ENCODE measurements at regions not wholly inside any gene's neighbourhood (a gene's known extent, or its start where the extent isn't known, plus 50 kb on each side); places are given as distances from the start of the nearest gene placed in this dataset.

DNA sequence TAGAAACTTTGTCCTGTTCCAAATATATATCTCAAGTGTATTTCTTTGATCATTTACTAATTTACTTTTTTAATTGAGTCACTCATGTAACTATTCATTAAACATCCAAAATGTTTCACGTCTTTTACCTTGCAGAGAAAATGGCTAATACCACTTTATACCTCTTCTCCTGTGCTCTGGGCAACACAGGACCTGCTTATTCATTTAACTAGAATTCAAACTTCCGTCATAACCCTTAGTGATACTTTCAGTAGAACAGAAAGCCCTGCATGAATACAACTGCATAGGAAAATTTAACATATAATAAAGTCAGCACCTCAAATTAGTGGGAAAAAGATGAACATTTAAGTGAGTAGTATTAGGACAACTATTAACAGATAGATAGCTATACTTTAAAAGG lies 205.2 kb downstream of the MREG start:
- Histone ChIP-seq H3K4me1 (no peaks in the 10 kb centered on the region), H3K9me3 (no peaks in the 10 kb centered on the region), H3K27me3 (ENCODE audit: insufficient read depth in 3 of 3, low read length in 2 of 3) (no peaks in the 10 kb centered on the region), H3K36me3 (ENCODE audit: insufficient read depth in 1 of 2, low read depth in 1 of 2) (no peaks in the 10 kb centered on the region), H3K27ac (no peak overlapping the region), H3K4me3 (no peak overlapping the region)
- 89 to 96% (median 91%) methylated on average over 2 of the region's 2 CpGs for WGBS, 3 donors
- no peak for ATAC-seq
- TF ChIP-seq, protein P1, sequence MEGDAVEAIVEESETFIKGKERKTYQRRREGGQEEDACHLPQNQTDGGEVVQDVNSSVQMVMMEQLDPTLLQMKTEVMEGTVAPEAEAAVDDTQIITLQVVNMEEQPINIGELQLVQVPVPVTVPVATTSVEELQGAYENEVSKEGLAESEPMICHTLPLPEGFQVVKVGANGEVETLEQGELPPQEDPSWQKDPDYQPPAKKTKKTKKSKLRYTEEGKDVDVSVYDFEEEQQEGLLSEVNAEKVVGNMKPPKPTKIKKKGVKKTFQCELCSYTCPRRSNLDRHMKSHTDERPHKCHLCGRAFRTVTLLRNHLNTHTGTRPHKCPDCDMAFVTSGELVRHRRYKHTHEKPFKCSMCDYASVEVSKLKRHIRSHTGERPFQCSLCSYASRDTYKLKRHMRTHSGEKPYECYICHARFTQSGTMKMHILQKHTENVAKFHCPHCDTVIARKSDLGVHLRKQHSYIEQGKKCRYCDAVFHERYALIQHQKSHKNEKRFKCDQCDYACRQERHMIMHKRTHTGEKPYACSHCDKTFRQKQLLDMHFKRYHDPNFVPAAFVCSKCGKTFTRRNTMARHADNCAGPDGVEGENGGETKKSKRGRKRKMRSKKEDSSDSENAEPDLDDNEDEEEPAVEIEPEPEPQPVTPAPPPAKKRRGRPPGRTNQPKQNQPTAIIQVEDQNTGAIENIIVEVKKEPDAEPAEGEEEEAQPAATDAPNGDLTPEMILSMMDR (IDR thresholded peaks at IDR 0.05) = no peak
- intact Hi-C loops (cut with DNase I) = no loop called here
- no peak for DNase-seq

DNA sequence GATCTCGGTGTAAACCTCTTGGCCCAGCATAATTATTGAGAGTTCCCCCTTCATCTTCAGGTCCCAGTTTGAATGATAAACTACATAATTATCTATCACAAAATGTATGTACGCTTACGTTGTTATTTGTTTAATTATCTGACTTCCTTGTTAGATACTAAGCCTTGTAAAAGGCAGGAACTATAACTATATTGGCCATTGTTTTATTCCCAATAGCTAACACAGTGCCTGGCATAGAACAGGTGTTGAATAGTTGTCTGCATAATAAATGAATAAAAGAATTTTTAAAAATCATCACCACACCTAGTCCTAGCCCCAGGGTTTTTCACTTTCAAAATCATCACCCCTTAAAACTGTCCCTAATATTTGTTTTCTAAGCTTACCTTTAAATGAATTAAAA lies 207.9 kb downstream of the MREG start:
- no peaks in the 10 kb centered on the region for H3K27me3 ChIP-seq (ENCODE audit: insufficient read depth in 3 of 3, low read length in 2 of 3)
- intact Hi-C loops (cut with DNase I) = no loop called here
- DNase-seq = no peak
- no peaks in the 10 kb centered on the region for H3K4me1 ChIP-seq
- H3K36me3 ChIP-seq (ENCODE audit: insufficient read depth in 1 of 2, low read depth in 1 of 2) = no peaks in the 10 kb centered on the region
- 86 to 98% (median 96%) methylated on average over 3 of the region's 3 CpGs for WGBS, 3 donors
- TF ChIP-seq, protein P1 (IDR thresholded peaks at IDR 0.05) = no peak
- ATAC-seq = no peak
- no peak overlapping the region for H3K4me3 ChIP-seq
- no peak overlapping the region for H3K27ac ChIP-seq
- no peaks in the 10 kb centered on the region for H3K9me3 ChIP-seq

DNA sequence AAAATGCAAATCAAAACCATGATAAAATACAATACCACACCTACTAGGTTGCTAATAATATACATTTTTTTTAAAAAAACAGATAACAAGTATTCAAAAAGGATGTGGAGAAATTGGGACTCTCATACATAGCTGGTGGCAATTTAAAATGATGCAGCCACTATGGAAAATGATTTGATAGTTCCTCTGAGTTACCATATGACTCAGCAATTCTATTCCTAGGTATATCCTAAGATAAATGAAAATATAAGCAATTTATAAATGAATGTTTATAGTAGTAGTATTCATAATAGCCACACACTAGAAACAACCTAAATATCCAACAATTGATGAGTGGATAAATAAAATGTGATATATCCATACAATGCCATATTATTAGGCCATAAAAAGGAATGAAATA lies 210.2 kb downstream of the MREG start:
- DNase-seq (no peak), ATAC-seq (no peak)
- Histone ChIP-seq H3K27ac (no peak overlapping the region), H3K4me3 (no peak overlapping the region), H3K27me3 (ENCODE audit: insufficient read depth in 3 of 3, low read length in 2 of 3) (no peaks in the 10 kb centered on the region), H3K9me3 (no peaks in the 10 kb centered on the region), H3K36me3 (ENCODE audit: insufficient read depth in 1 of 2, low read depth in 1 of 2) (no peaks in the 10 kb centered on the region), H3K4me1 (no peaks in the 10 kb centered on the region)
- TF ChIP-seq, protein P1 (IDR thresholded peaks at IDR 0.05) = no peak
- intact Hi-C loops (cut with DNase I) = no loop called here

DNA sequence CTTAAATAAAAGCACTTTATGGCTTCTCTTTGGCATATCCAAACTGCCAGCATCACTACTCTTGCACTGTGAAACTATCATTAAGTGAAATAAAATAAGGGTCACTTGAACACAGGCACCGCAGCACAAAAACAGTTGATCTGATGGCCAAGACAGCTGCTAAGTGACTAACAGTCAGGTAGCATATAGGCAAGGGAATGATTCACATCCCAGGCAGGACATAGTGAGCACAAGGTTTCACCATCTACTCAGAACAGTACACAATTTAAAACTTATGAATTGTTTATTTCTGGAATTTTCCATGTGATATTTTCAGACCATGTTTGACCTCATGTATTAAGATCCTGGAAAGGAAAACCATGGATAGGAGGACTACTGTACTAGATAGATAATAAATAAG lies 214.2 kb downstream of the MREG start:
- Histone ChIP-seq H3K4me1 (no peaks in the 10 kb centered on the region), H3K4me3 (no peak overlapping the region), H3K27me3 (ENCODE audit: insufficient read depth in 3 of 3, low read length in 2 of 3) (no peaks in the 10 kb centered on the region), H3K36me3 (ENCODE audit: insufficient read depth in 1 of 2, low read depth in 1 of 2) (no peaks in the 10 kb centered on the region), H3K9me3 (no peaks in the 10 kb centered on the region), H3K27ac (no peak overlapping the region)
- TF ChIP-seq, protein P1 (IDR thresholded peaks at IDR 0.05) = no peak
- DNase-seq (no peak), ATAC-seq (no peak)
- 71 to 93% (median 82%) methylated on average over 1 of the region's 1 CpG for WGBS, 3 donors
- intact Hi-C loops (cut with DNase I) = no loop called here

DNA sequence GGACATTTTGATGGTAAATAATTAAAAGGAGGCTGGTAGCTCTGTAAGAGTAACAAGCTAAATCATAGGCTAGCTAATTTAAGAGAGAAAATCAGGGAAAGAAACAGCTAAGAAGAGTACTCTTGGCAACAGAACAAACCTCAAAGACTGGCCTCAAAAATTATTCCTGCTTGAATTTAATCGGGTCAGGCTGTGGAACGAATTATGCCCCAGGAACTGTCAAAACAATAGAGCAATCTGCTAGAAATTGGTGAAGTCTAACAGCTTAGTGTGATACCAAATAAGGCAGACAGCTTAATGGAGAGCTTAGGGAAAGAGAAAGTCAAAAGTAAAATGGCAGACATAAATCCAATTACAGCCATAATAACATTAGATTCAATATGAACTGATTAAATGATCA lies 215.7 kb downstream of the MREG start:
- WGBS, 3 donors = 13 to 19% (median 15%) methylated on average over 2 of the region's 2 CpGs
- TF ChIP-seq, protein P1 (IDR thresholded peaks at IDR 0.05) = no peak
- ATAC-seq (no peak), DNase-seq (no peak)
- Histone ChIP-seq H3K36me3 (ENCODE audit: insufficient read depth in 1 of 2, low read depth in 1 of 2) (no peaks in the 10 kb centered on the region), H3K9me3 (no peaks in the 10 kb centered on the region), H3K4me3 (no peak overlapping the region), H3K27ac (no peak overlapping the region), H3K27me3 (ENCODE audit: insufficient read depth in 3 of 3, low read length in 2 of 3) (no peaks in the 10 kb centered on the region), H3K4me1 (peaks cover 4% of the 10 kb centered on the region)
- intact Hi-C loops (cut with DNase I) = no loop called here

Measured in psoas muscle (tissue), 7 donors.